HUES48 (cell line): ENCODE measurements at regions not wholly inside any gene's neighbourhood (a gene's known extent, or its start where the extent isn't known, plus 50 kb on each side); places are given as distances from the start of the nearest gene placed in this dataset.

Source experiments
- H3K27ac ChIP-seq: one replicate; pipeline ENCODE4 v1.7.0; 2013; ENCODE audit warnings: low read depth, low read length, inconsistent platforms
- H3K27me3 ChIP-seq: 2 replicates; pipeline ENCODE4 v1.6.1; 2013; ENCODE audit warnings: mild to moderate bottlenecking, low read length; ENCODE audit not compliant: control insufficient read depth, insufficient read depth
- H3K36me3 ChIP-seq: 2 replicates; pipeline ENCODE4 v1.6.1; 2013; ENCODE audit warnings: low read length; ENCODE audit not compliant: control insufficient read depth, insufficient read depth
- H3K4me1 ChIP-seq: 2 replicates; pipeline ENCODE4 v1.6.1; 2013; ENCODE audit warnings: mild to moderate bottlenecking, low read length; ENCODE audit not compliant: control insufficient read depth, insufficient read depth
- H3K4me3 ChIP-seq: 2 replicates; pipeline ENCODE4 v1.5.1; 2013; ENCODE audit warnings: mild to moderate bottlenecking, low read depth, low read length
- H3K9ac ChIP-seq: 2 replicates; pipeline ENCODE4 v1.6.1; 2013; ENCODE audit warnings: mild to moderate bottlenecking, low read depth, low read length, moderate library complexity
- H3K9me3 ChIP-seq: 2 replicates; pipeline ENCODE4 v1.6.1; 2013; ENCODE audit warnings: low read length; ENCODE audit not compliant: control insufficient read depth, insufficient read depth

DNA sequence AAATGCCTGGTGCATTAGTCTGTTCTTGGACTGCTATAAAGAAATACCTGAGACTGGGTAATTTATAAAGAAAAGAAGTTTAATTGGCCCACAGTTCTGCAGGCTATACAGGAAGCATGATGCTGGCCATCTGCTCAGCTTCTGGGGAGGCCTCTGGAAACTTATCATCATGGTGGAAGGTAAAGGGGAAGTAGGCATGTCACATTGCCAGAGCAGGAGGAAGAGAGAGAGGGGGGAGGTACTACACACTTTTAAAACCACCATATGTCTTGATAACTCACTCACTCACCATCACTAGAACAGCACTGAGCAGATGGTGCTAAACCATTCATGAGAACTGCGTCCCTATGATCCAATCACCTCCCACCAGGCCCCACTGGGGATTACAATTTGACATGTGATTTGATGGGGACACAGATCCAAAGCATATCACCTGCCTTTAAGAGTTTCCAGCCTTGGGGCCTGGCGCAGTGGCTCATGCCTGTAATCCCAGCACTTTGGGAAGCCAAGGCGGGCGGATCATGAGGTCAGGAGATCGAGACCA lies 219.0 kb downstream of the KATNAL1 start:
- H3K9me3 ChIP-seq = peaks cover 27% of the 10 kb centered on the region
- H3K27me3 ChIP-seq = no peaks in the 10 kb centered on the region
- H3K4me1 ChIP-seq = no peaks in the 10 kb centered on the region

DNA sequence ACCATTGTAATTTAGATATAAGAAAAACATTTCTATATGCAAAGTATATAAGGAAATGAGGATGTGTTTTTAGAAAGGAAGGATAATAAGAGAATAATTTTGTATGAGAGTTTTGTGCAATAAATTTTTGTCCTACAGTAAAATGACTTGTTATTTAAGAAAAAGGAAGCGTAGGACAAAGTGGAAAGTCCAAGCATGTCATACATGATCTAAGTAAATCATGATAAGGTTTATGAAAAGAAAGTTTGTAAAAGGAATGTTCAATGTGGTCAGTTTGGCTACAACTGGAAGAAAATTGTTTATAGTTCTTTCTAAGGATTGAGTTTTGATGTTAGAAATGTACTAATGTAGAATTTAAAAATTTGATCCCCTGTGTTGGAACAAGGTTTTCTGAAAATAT lies 222.3 kb downstream of the KATNAL1 start:
- peaks cover 27% of the 10 kb centered on the region for H3K9me3 ChIP-seq
- H3K36me3 ChIP-seq = no peaks in the 10 kb centered on the region
- no peak overlapping the region for H3K9ac ChIP-seq

More for the DNA sequence above, 219.0 kb downstream of the KATNAL1 start:
- H3K9ac ChIP-seq = no peak overlapping the region
- no peak overlapping the region for H3K4me3 ChIP-seq
- no peak overlapping the region for H3K27ac ChIP-seq
- no peaks in the 10 kb centered on the region for H3K36me3 ChIP-seq

GRCh38 chr13:30082391-30082790 lies 225.0 kb downstream of the KATNAL1 start:
- Histone ChIP-seq H3K9ac (no peak overlapping the region), H3K9me3 (peaks cover 27% of the 10 kb centered on the region), H3K27me3 (no peaks in the 10 kb centered on the region), H3K36me3 (no peaks in the 10 kb centered on the region), H3K4me3 (no peak overlapping the region), H3K27ac (no peak overlapping the region), H3K4me1 (peaks cover 4% of the 10 kb centered on the region; the same call in 1 of the 2 replicates)

More for the DNA sequence above, 222.3 kb downstream of the KATNAL1 start:
- Histone ChIP-seq H3K27ac (no peak overlapping the region), H3K4me3 (no peak overlapping the region), H3K27me3 (no peaks in the 10 kb centered on the region), H3K4me1 (no peaks in the 10 kb centered on the region)

DNA sequence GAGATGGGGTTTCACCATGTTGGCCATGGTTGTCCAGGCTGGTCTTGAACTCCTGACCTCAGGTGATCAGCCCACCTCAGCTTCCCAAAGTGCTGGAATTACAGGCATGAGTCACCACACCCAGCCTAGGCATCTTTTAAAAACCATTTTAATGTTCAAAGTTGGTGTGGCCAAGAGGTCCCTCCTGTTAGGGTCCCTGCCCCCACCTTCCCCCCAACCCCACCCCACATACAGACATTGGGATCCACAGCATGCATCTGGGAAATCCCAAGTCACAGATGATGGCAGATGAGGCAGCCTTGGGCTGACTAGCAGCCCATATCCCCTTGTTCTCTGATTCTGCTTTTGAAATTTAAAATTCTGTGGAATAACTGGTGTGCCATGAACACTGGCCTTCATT lies 226.0 kb downstream of the KATNAL1 start:
- Histone ChIP-seq H3K9me3 (peaks cover 25% of the 10 kb centered on the region), H3K36me3 (no peaks in the 10 kb centered on the region), H3K27ac (no peak overlapping the region), H3K4me1 (peaks cover 6% of the 10 kb centered on the region; the same call in 1 of the 2 replicates), H3K9ac (no peak overlapping the region), H3K27me3 (no peaks in the 10 kb centered on the region), H3K4me3 (no peak overlapping the region)

DNA sequence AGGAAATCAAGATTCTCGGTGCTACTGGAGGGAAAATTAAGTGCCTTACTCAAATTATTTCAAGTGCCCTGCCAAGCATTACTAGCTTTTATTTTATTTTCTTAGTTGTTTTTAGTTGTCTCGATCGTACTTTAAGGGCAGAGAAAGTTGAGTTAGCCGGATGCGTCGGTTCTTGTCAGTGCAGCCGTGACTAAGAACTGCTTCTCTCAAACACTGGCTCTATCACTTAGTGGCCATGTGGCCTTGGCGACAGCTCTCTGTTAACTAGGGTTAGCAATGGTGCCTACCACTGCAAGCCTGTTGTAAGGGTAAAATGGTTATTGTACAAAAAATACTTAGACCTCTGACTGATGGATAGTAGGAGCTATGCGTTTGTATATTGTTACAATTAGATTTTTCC lies 227.8 kb downstream of the KATNAL1 start:
- no peaks in the 10 kb centered on the region for H3K36me3 ChIP-seq
- H3K9ac ChIP-seq = no peak overlapping the region
- H3K4me3 ChIP-seq = no peak overlapping the region
- no peaks in the 10 kb centered on the region for H3K27me3 ChIP-seq
- no peak overlapping the region for H3K27ac ChIP-seq
- peaks cover 6% of the 10 kb centered on the region; the same call in 1 of the 2 replicates for H3K4me1 ChIP-seq
- peaks cover 9% of the 10 kb centered on the region for H3K9me3 ChIP-seq

DNA sequence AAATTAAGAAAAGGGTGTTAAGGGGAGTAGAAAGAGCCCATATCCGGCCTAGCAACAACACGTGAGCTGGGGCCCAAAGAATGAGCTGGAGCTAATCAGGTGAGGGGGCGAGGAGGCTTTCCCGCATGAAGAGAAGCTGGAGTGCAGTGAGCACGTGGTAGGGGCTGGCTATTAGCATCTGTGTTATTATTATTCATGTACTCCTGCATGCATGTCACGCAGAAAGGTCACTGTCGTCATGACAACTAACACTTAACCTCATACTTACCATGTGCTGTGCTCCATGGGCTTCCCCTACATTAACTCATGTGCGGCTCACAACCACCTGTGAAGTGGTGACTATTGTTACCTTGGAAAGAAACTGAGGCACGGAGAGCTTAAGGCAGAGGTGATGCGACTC lies 227.6 kb upstream of the UBL3 start:
- peaks cover 6% of the 10 kb centered on the region; the same call in 1 of the 2 replicates for H3K4me1 ChIP-seq
- H3K27me3 ChIP-seq = no peaks in the 10 kb centered on the region
- no peak overlapping the region for H3K9ac ChIP-seq
- H3K4me3 ChIP-seq = no peak overlapping the region
- H3K9me3 ChIP-seq = no peaks in the 10 kb centered on the region
- H3K27ac ChIP-seq = peak overlapping the region; percentile 23
- H3K36me3 ChIP-seq = no peaks in the 10 kb centered on the region

DNA sequence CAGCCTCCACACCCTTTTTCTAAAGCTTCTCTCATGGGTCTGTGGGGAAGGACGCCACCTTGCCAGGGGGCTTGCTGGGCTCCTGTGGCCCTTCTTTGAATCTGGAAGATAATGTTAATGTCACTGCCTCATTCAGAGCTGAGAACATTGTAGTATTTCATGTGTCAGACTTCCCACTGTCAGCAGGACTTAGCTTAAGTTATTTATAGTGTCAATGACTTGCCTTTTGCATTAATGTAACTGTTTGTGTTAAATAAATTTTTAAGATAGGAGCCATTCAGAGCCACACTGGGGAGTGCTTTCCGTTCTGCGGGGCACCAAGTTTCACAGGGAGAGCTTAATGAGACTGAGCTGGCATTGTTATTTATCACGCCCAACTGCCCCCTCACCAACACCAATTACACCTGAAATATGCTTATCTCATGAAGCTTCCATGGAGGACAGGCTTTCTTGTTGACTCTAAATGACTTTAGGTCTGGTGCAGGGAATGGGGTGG lies 226.9 kb upstream of the UBL3 start:
- H3K9me3 ChIP-seq = no peaks in the 10 kb centered on the region
- H3K4me3 ChIP-seq = no peak overlapping the region
- no peaks in the 10 kb centered on the region for H3K27me3 ChIP-seq
- peak overlapping the region; percentile 23 for H3K27ac ChIP-seq
- H3K4me1 ChIP-seq = peaks cover 6% of the 10 kb centered on the region; the same call in 1 of the 2 replicates
- no peak overlapping the region for H3K9ac ChIP-seq
- H3K36me3 ChIP-seq = no peaks in the 10 kb centered on the region

DNA sequence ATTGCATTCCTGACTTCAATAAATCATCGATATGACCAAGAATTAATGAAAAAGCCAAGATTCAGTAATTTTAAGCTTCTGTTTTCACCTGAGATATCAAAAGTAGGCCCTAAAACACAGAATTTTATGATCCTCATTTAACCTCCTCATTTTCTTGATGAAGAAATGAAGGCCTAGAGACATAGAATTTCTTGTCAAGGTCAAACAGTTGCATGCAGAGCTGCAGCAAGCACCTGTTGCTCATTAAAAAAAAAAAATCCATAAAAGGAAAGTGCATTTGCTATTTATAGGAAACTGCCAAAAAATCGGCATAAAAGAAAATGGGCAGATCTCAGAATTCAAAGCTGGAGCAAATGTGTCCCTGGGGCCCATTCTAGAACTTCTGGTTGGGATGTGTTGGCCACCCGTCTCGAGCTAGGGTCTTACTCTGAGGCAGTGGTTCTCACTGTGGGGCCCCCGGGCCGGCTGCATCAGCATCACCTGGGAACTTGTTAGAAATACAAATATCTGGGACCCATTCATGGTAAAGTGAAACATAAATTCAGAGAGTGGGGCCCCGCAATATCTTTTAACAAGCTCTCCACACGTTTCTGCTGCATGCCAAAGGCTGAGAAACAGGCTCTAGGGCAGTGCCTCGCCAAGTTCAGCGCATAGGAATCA lies 224.7 kb upstream of the UBL3 start:
- Histone ChIP-seq H3K4me3 (no peak overlapping the region), H3K9ac (no peak overlapping the region), H3K4me1 (peaks cover 6% of the 10 kb centered on the region; the same call in 1 of the 2 replicates), H3K27me3 (no peaks in the 10 kb centered on the region), H3K36me3 (no peaks in the 10 kb centered on the region), H3K27ac (no peak overlapping the region), H3K9me3 (no peaks in the 10 kb centered on the region)

DNA sequence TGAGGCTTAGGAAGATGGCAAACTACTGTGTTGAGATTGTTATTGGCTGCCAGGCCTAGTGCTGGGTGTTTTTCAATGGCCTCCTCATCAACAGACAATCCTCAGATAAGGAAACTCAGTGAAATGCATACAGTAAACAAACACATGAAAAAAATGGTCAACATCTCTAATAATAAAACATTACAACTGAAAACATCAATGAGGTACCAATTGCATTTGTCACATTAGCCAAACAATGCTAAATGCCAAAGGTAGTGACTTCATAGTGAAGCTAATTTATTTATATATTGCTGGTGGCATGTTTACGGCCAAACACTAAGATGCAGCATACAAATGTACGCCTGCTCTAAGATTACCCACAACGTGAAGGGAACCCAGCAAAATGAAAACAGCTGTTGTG lies 224.0 kb upstream of the UBL3 start:
- H3K27me3 ChIP-seq = no peaks in the 10 kb centered on the region
- H3K4me3 ChIP-seq = no peak overlapping the region
- H3K9me3 ChIP-seq = no peaks in the 10 kb centered on the region
- no peak overlapping the region for H3K9ac ChIP-seq
- no peaks in the 10 kb centered on the region for H3K36me3 ChIP-seq
- H3K27ac ChIP-seq = no peak overlapping the region
- H3K4me1 ChIP-seq = peaks cover 7% of the 10 kb centered on the region; the same call in 1 of the 2 replicates

- H3K36me3 ChIP-seq = no peaks in the 10 kb centered on the region
- no peak overlapping the region for H3K9ac ChIP-seq
- no peak overlapping the region for H3K4me3 ChIP-seq
- no peaks in the 10 kb centered on the region for H3K27me3 ChIP-seq
- peaks cover 14% of the 10 kb centered on the region; the same call in 1 of the 2 replicates for H3K4me1 ChIP-seq
- H3K9me3 ChIP-seq = no peaks in the 10 kb centered on the region
- no peak overlapping the region for H3K27ac ChIP-seq
Observed at GRCh38 chr13:30072818-30073186, 222.4 kb upstream of the UBL3 start.

GRCh38 chr13:30071969-30072817 lies 221.8 kb upstream of the UBL3 start:
- Histone ChIP-seq H3K27ac (no peak overlapping the region), H3K4me3 (no peak overlapping the region), H3K36me3 (no peaks in the 10 kb centered on the region), H3K9me3 (no peaks in the 10 kb centered on the region), H3K4me1 (peaks cover 8% of the 10 kb centered on the region; the same call in 1 of the 2 replicates), H3K9ac (no peak overlapping the region), H3K27me3 (no peaks in the 10 kb centered on the region)
